H1 (cell line): ENCODE measurements at regions not wholly inside any gene's neighbourhood (a gene's known extent, or its start where the extent isn't known, plus 50 kb on each side); places are given as distances from the start of the nearest gene placed in this dataset.

Experiments used
- CTCF ChIA-PET: fragments of 300-600 bp; sonication (Branson Sonifier 250); formaldehyde crosslinking; loops from one replicate; lab custom pipeline; 2021; ENCODE audit not compliant: partially characterized antibody; lab: Charles Lee
- POLR2A ChIA-PET: fragments of 300-600 bp; sonication (Branson Sonifier 250); formaldehyde crosslinking; loops from one replicate; lab custom pipeline; 2021; ENCODE audit warnings: inconsistent platforms; ENCODE audit not compliant: partially characterized antibody; lab: Charles Lee
- DNase-seq, 2 experiments: peaks; one replicate each; pipeline versions ENCODE4 v3.0.0 to v3.0.0-alpha.2; 2010 to 2022; ENCODE audit warnings: low spot score in 2 of 2, low read depth in 1 of 2, mixed read lengths in 1 of 2
- FAIRE-seq: peaks from 2 replicates; lab custom pipeline; 2011; peaks lifted over from hg19 to GRCh38; lab: Jason Lieb, UNC
- H2AFZ ChIP-seq: 2 replicates; pipeline ENCODE4 v1.8.1; 2012; ENCODE audit warnings: low read length, inconsistent platforms
- H2AK5ac ChIP-seq: 2 replicates; pipeline ENCODE4 v1.6.1; 2013; ENCODE audit warnings: low read depth, low read length
- H2BK120ac ChIP-seq: replicated peaks from 2 replicates; pipeline ENCODE3; 2013; ENCODE audit warnings: low read depth, low read length, inconsistent platforms
- H2BK12ac ChIP-seq: 2 replicates; pipeline ENCODE4 v1.6.1; 2013; ENCODE audit warnings: low read depth, low read length
- H2BK15ac ChIP-seq: 2 replicates; pipeline ENCODE4 v1.6.1; 2013; ENCODE audit warnings: low read length
- H2BK20ac ChIP-seq: 2 replicates; pipeline ENCODE4 v1.6.1; 2013; ENCODE audit warnings: low read length
- H2BK5ac ChIP-seq: 2 replicates; pipeline ENCODE4 v1.6.1; 2013; ENCODE audit warnings: low read depth, low read length
- H3K14ac ChIP-seq: 2 replicates; pipeline ENCODE4 v1.6.1; 2013; ENCODE audit warnings: inconsistent platforms; ENCODE audit not compliant: insufficient read length
- H3K18ac ChIP-seq: 2 replicates; pipeline ENCODE4 v1.6.1; 2013; ENCODE audit warnings: low read length; ENCODE audit errors: extremely low read depth
- H3K23ac ChIP-seq: 2 replicates; pipeline ENCODE4 v1.6.1; 2013; ENCODE audit warnings: inconsistent platforms; ENCODE audit not compliant: insufficient read length
- H3K23me2 ChIP-seq: 2 replicates; pipeline ENCODE4 v1.6.1; 2013; ENCODE audit warnings: low read depth, low read length
- H3K27ac ChIP-seq: 2 replicates; pipeline ENCODE4 v1.6.1; 2011; ENCODE audit warnings: low read depth, low read length, inconsistent platforms
- H3K27me3 ChIP-seq, 4 experiments: replicated peaks in 1 of 4; 1 replicate in 1 of 4; 2 replicates in 3 of 4; pipeline versions ENCODE4 v1.6.1 to v1.8.1; 2011 to 2013; ENCODE audit warnings: low read length in 3 of 4, mild to moderate bottlenecking in 3 of 4, inconsistent platforms in 2 of 4, mixed read lengths in 2 of 4, moderate library complexity in 1 of 4; ENCODE audit not compliant: control insufficient read depth in 3 of 4, insufficient read depth in 3 of 4; ENCODE audit errors: extremely low read depth in 1 of 4
- H3K36me3 ChIP-seq, 4 experiments: 2 replicates each; pipeline versions ENCODE4 v1.6.1 to v1.8.1; 2011 to 2013; ENCODE audit warnings: mild to moderate bottlenecking in 4 of 4, low read length in 3 of 4, moderate library complexity in 2 of 4, control low read depth in 1 of 4, inconsistent platforms in 1 of 4; ENCODE audit not compliant: insufficient read depth in 4 of 4, control insufficient read depth in 2 of 4
- H3K4ac ChIP-seq: replicated peaks from 2 replicates; pipeline ENCODE3; 2013; ENCODE audit warnings: low read length, low read depth, mixed read lengths, inconsistent platforms; ENCODE audit not compliant: insufficient read length
- H3K4me1 ChIP-seq, 4 experiments: replicated peaks in 1 of 4; 1 replicate in 1 of 4; 2 replicates in 3 of 4; pipeline versions ENCODE4 v1.6.1 to v1.8.1; 2011 to 2013; ENCODE audit warnings: low read length in 3 of 4, inconsistent platforms in 2 of 4, mixed read lengths in 1 of 4; ENCODE audit not compliant: insufficient read depth in 4 of 4, control insufficient read depth in 3 of 4
- H3K4me2 ChIP-seq, 2 experiments: 2 replicates each; pipeline versions ENCODE4 v1.6.1 to v1.8.1; 2011 to 2013; ENCODE audit warnings: low read depth in 2 of 2, low read length in 2 of 2, control low read depth in 1 of 2, inconsistent platforms in 1 of 2, mild to moderate bottlenecking in 1 of 2; ENCODE audit not compliant: insufficient read depth in 1 of 2
- H3K4me3 ChIP-seq, 4 experiments: fragments of 200-600, 300-600 bp in 1 of 4; sonication (generic), shearing (Covaris generic), sonication (Bioruptor Twin) in 1 of 4; 2 replicates each; pipeline versions ENCODE4 v1.5.1 to v1.8.1; 2011 to 2016; ENCODE audit warnings: low read length in 4 of 4, low read depth in 3 of 4, control low read depth in 2 of 4, inconsistent platforms in 2 of 4, mild to moderate bottlenecking in 2 of 4, mixed read lengths in 1 of 4, moderate library complexity in 1 of 4; ENCODE audit not compliant: insufficient read depth in 2 of 4; ENCODE audit errors: extremely low read depth in 1 of 4
- H3K56ac ChIP-seq: replicated peaks from 2 replicates; pipeline ENCODE3; 2013; ENCODE audit warnings: low read depth, mild to moderate bottlenecking, mixed read lengths, low read length, inconsistent platforms; ENCODE audit not compliant: insufficient read length
- H3K79me1 ChIP-seq: 2 replicates; pipeline ENCODE4 v1.6.1; 2013; ENCODE audit warnings: low read depth, low read length, control low read depth
- H3K79me2 ChIP-seq, 2 experiments: 2 replicates each; pipeline versions ENCODE4 v1.6.1 to v1.8.1; 2012 to 2013; ENCODE audit warnings: low read length in 2 of 2, mild to moderate bottlenecking in 2 of 2, inconsistent platforms in 1 of 2; ENCODE audit not compliant: insufficient read depth in 2 of 2, control insufficient read depth in 1 of 2
- H3K9ac ChIP-seq, 4 experiments: replicated peaks in 1 of 4; 1 replicate in 1 of 4; 2 replicates in 3 of 4; pipeline versions ENCODE4 v1.6.1 to v1.8.1; 2011 to 2013; ENCODE audit warnings: low read depth in 3 of 4, low read length in 3 of 4, control low read depth in 2 of 4, mild to moderate bottlenecking in 2 of 4, moderate library complexity in 2 of 4, inconsistent platforms in 1 of 4; ENCODE audit errors: extremely low read depth in 1 of 4
- H3K9me3 ChIP-seq, 2 experiments: 2 replicates each; pipeline versions ENCODE4 v1.6.1 to v1.8.1; 2012 to 2013; ENCODE audit warnings: mild to moderate bottlenecking in 2 of 2, moderate library complexity in 2 of 2, control low read depth in 1 of 2, inconsistent platforms in 1 of 2, low read depth in 1 of 2, low read length in 1 of 2, mixed read lengths in 1 of 2; ENCODE audit not compliant: insufficient read depth in 2 of 2
- H4K20me1 ChIP-seq, 2 experiments: replicated peaks in 1 of 2; 2 replicates each; pipeline versions ENCODE3 to v1.8.1; 2011 to 2013; ENCODE audit warnings: inconsistent platforms in 2 of 2, low read length in 2 of 2, mild to moderate bottlenecking in 1 of 2; ENCODE audit not compliant: insufficient read depth in 2 of 2, control insufficient read depth in 1 of 2
- H4K5ac ChIP-seq: 2 replicates; pipeline ENCODE4 v1.6.1; 2013; ENCODE audit warnings: low read length, low read depth, mixed read lengths, inconsistent platforms; ENCODE audit not compliant: insufficient read length
- H4K8ac ChIP-seq: 2 replicates; pipeline ENCODE4 v1.8.0; 2013; ENCODE audit warnings: mild to moderate bottlenecking, moderate library complexity, low read length, inconsistent platforms; ENCODE audit not compliant: insufficient read depth; ENCODE audit errors: extremely low read depth
- H4K91ac ChIP-seq: replicated peaks from 2 replicates; pipeline ENCODE3; 2013; ENCODE audit warnings: low read length, mixed read lengths, inconsistent platforms; ENCODE audit not compliant: insufficient read length
- KDM5A ChIP-seq: fragments of 200-600 bp; IDR thresholded peaks from 2 replicates; pipeline ENCODE4 v1.7.1; 2012; ENCODE audit warnings: mild to moderate bottlenecking, low read length, inconsistent platforms, mixed read lengths
- RAD21 ChIP-seq, 2 experiments: IDR thresholded peaks in 1 of 2; conservative IDR thresholded peaks in 1 of 2; 2 replicates each; pipeline ENCODE4 v1.6.1; 2011; ENCODE audit warnings: low read depth in 2 of 2, low read length in 2 of 2, improper control_type of control experiment in 1 of 2, inconsistent platforms in 1 of 2, mild to moderate bottlenecking in 1 of 2, moderate library complexity in 1 of 2
- SIX5 ChIP-seq: IDR thresholded peaks from 2 replicates; pipeline ENCODE4 v1.6.1; 2011; ENCODE audit warnings: mild to moderate bottlenecking, low read depth, low read length
- ZNF274 ChIP-seq: IDR thresholded peaks from 2 replicates; pipeline ENCODE4 v1.7.0; 2012; ENCODE audit warnings: low read length, borderline replicate concordance; ENCODE audit errors: extremely low read depth
- whole genome bisulfite sequencing, 2 experiments: shearing (Covaris generic) in 1 of 2; methylation state at CpG; one replicate each; pipeline versions ENCODE4 v1.1.6 to v1.1.7; 2013 to 2015; ENCODE audit warnings: low lambda C conversion rate in 2 of 2, mixed read lengths in 2 of 2, inconsistent platforms in 1 of 2, low coverage in 1 of 2, missing lambda C conversion rate in 1 of 2; ENCODE audit not compliant: insufficient replicate concordance in 2 of 2, insufficient coverage in 1 of 2, insufficient read length in 1 of 2; ENCODE audit errors: extremely low coverage in 1 of 2, missing lambda C conversion rate in 1 of 2; 5-methylcytosine and 5-hydroxymethylcytosine counted together

DNA sequence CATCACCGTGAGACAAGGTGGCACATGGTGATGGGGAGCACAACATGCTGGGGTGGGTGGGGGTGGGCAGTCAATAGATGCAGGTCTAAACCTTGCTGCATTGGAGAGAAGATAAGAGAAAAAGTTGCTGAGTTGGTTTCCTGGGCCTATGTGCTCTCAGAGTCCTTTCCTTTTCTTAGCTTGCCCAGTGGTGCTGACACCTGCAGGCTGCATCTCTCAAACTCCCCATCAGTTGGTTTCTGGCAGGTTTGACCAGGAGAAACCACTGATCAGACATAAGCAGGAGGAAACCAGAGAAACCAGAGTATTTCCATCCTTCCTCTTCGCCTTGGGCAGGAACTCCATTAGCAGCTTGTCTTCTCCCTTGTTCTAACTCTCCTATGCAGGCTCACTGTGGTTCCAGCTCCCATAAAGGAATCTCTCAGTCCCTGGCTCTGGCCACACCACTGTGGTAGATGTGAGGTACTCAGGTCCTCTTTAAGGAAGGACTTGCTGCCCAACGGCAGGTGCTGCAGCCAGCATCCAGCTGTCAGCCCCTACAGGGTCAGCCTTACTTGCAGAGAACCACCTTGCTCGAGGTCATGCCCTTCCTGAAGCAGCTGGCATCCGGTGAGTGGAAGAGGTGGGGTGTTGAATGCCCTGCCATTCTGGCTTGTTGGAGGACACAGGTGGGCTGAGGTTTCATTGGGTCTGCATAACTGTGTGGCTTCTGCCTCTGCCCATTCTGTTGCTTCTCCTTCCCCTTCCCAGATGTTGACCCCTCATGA lies 172.3 kb upstream of the ANKRD28 start:
- ChIA-PET POLR2A (interaction anchor here (0.6 kb wide), 1 partner anchor 119 kb away, joined by 3 read pairs; no protein-coding TSS in a partner anchor), CTCF (interaction anchor here (0.9 to 1.7 kb wide), 3 partner anchors 13 to 95 kb away, joined by 4 read pairs; no protein-coding TSS in a partner anchor)
- 85% methylated on average over 5 of the region's 5 CpGs; no CpG with 5 or more reads in 1 of the 2 experiments for WGBS, 2 experiments
- Histone ChIP-seq H2BK12ac (no peak overlapping the region), H2BK120ac (no peak overlapping the region), H3K9ac (no peak overlapping the region), H2BK5ac (no peak overlapping the region; the same call in 1 of the 2 replicates), H4K8ac (no peak overlapping the region), H3K4me1 (no peaks in the 10 kb centered on the region), H3K27me3 (no peaks in the 10 kb centered on the region), H3K4me2 (no peak overlapping the region), H3K27ac (no peak overlapping the region), H3K9me3 (no peaks in the 10 kb centered on the region), H3K18ac (no peak overlapping the region), H2AFZ (no peak overlapping the region), H3K56ac (no peak overlapping the region), H4K91ac (no peak overlapping the region), H3K14ac (no peak overlapping the region), H4K20me1 (no peaks in the 10 kb centered on the region), H3K23ac (no peak overlapping the region), H4K5ac (no peak overlapping the region), H3K23me2 (no peaks in the 10 kb centered on the region), H2AK5ac (no peak overlapping the region), H3K4me3 (no peak overlapping the region), H2BK20ac (no peak overlapping the region), H3K79me1 (no peaks in the 10 kb centered on the region), H3K36me3 (no peaks in the 10 kb centered on the region), H3K79me2 (no peaks in the 10 kb centered on the region), H2BK15ac (no peak overlapping the region), H3K4ac (no peak overlapping the region)
- DNase-seq (no peak), FAIRE-seq (no peak)
- TF ChIP-seq KDM5A (no peak), ZNF274 (no peak), RAD21 (IDR thresholded peaks at IDR 0.05 in 1 of 2, conservative IDR thresholded peaks at IDR 0.05 in 1 of 2; ENCODE audit: low read depth in 2 of 2, low read length in 2 of 2) (peak in 1 of 2 experiments; percentile 11; a peak in 1 of 4 replicates), SIX5 (no peak)
